HL-60 (cell line): ENCODE measurements at regions not wholly inside any gene's neighbourhood (a gene's known extent, or its start where the extent isn't known, plus 50 kb on each side); places are given as distances from the start of the nearest gene placed in this dataset.

Experiments
- DNase-seq, 2 experiments: peaks; one replicate each; pipeline ENCODE4 v3.0.0-alpha.2; 2010 to 2020; ENCODE audit warnings: low read depth in 1 of 2, low spot score in 1 of 2
- H3K27ac ChIP-seq: fragments of 250-450 bp; sonication (Bioruptor Pico); replicated peaks from 2 replicates; pipeline ENCODE4 v1.5.1; 2020; ENCODE audit warnings: mild to moderate bottlenecking, moderate library complexity
- H3K27me3 ChIP-seq: fragments of 250-450 bp; sonication (Bioruptor Pico); 2 replicates; pipeline ENCODE4 v1.5.1; 2021; ENCODE audit warnings: mild to moderate bottlenecking, moderate library complexity; ENCODE audit not compliant: insufficient read depth, poor library complexity, severe bottlenecking
- H3K4me3 ChIP-seq: replicated peaks from 2 replicates; pipeline ENCODE4 v1.5.1; 2011; ENCODE audit warnings: mild to moderate bottlenecking, control low read depth, low read length; ENCODE audit not compliant: insufficient read depth
- GABPA ChIP-seq: IDR thresholded peaks from 2 replicates; pipeline ENCODE4 v1.6.1; 2012; ENCODE audit warnings: low read depth
- POLR2AphosphoS5 ChIP-seq: IDR thresholded peaks from 2 replicates; pipeline ENCODE4 v1.6.1; 2012; ENCODE audit warnings: low read depth
- SPI1 ChIP-seq: IDR thresholded peaks from 2 replicates; pipeline ENCODE4 v1.6.1; 2012; ENCODE audit warnings: low read depth, mild to moderate bottlenecking, borderline replicate concordance
- TF ChIP-seq, protein P1 (sequence below): IDR thresholded peaks from 2 replicates; pipeline ENCODE4 v1.6.1; 2012; ENCODE audit warnings: low read depth; ENCODE audit not compliant: insufficient replicate concordance
- TF ChIP-seq, protein P2 (sequence below): IDR thresholded peaks from one replicate; pipeline ENCODE4 v1.5.1; 2011; ENCODE audit warnings: low read length, control low read depth, inconsistent platforms; ENCODE audit not compliant: insufficient read depth

DNA sequence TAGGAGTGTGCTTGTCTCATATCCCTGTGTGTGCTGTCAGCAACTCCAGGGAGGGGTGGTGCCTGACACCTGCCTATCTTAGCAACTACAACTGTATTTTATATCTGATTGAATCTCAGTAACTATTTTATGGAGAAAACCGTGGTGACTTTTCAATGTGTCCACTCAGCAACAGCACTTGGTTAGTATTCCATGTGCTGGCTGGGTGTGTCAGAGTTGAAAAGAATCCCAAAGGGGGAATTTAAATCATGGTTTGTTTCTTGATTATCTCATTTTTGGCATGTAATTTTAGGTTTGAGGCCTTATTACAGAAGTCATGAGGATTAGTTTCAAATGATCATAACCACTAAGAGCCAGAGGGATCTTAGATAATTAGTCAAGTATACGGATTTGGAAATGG, 425.7 kb upstream of the FZD8 start:
- Histone ChIP-seq H3K27me3 (no peaks in the 10 kb centered on the region), H3K27ac (no peak overlapping the region)
- TF ChIP-seq, protein P1, sequence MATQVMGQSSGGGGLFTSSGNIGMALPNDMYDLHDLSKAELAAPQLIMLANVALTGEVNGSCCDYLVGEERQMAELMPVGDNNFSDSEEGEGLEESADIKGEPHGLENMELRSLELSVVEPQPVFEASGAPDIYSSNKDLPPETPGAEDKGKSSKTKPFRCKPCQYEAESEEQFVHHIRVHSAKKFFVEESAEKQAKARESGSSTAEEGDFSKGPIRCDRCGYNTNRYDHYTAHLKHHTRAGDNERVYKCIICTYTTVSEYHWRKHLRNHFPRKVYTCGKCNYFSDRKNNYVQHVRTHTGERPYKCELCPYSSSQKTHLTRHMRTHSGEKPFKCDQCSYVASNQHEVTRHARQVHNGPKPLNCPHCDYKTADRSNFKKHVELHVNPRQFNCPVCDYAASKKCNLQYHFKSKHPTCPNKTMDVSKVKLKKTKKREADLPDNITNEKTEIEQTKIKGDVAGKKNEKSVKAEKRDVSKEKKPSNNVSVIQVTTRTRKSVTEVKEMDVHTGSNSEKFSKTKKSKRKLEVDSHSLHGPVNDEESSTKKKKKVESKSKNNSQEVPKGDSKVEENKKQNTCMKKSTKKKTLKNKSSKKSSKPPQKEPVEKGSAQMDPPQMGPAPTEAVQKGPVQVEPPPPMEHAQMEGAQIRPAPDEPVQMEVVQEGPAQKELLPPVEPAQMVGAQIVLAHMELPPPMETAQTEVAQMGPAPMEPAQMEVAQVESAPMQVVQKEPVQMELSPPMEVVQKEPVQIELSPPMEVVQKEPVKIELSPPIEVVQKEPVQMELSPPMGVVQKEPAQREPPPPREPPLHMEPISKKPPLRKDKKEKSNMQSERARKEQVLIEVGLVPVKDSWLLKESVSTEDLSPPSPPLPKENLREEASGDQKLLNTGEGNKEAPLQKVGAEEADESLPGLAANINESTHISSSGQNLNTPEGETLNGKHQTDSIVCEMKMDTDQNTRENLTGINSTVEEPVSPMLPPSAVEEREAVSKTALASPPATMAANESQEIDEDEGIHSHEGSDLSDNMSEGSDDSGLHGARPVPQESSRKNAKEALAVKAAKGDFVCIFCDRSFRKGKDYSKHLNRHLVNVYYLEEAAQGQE, result no peak
- TF ChIP-seq SPI1 (no peak), GABPA (no peak), POLR2AphosphoS5 (no peak)
- TF ChIP-seq, protein P2, sequence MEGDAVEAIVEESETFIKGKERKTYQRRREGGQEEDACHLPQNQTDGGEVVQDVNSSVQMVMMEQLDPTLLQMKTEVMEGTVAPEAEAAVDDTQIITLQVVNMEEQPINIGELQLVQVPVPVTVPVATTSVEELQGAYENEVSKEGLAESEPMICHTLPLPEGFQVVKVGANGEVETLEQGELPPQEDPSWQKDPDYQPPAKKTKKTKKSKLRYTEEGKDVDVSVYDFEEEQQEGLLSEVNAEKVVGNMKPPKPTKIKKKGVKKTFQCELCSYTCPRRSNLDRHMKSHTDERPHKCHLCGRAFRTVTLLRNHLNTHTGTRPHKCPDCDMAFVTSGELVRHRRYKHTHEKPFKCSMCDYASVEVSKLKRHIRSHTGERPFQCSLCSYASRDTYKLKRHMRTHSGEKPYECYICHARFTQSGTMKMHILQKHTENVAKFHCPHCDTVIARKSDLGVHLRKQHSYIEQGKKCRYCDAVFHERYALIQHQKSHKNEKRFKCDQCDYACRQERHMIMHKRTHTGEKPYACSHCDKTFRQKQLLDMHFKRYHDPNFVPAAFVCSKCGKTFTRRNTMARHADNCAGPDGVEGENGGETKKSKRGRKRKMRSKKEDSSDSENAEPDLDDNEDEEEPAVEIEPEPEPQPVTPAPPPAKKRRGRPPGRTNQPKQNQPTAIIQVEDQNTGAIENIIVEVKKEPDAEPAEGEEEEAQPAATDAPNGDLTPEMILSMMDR, result no peak

DNA sequence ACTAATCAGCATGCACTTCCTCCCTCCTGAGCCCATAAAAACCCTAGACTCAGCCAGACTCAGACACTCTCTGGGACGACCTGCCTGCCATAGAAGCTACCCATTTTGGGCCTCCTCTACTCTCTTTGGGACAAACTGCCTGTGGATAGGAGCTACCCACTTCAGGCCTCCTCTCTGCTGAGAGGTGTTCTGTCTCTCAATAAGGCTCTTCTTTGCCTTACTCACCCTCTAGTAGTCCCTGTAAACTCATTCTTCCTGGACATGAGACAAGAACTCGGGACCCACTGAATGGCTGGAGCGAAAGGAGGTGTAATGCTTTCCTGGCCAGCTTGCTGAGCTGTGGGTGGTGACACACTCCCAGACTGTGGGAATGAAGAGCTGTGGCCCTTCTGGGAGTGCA, 424.8 kb upstream of the FZD8 start:
- H3K27ac ChIP-seq, result no peak overlapping the region
- no peak for DNase-seq
- no peaks in the 10 kb centered on the region for H3K27me3 ChIP-seq
- no peak overlapping the region for H3K4me3 ChIP-seq
- TF ChIP-seq GABPA (no peak), SPI1 (no peak), POLR2AphosphoS5 (no peak)
- TF ChIP-seq, protein P2, result no peak
- TF ChIP-seq, protein P1, result no peak

More for the DNA sequence above, 425.7 kb upstream of the FZD8 start:
- no peak overlapping the region for H3K4me3 ChIP-seq
- DNase-seq, result no peak

DNA sequence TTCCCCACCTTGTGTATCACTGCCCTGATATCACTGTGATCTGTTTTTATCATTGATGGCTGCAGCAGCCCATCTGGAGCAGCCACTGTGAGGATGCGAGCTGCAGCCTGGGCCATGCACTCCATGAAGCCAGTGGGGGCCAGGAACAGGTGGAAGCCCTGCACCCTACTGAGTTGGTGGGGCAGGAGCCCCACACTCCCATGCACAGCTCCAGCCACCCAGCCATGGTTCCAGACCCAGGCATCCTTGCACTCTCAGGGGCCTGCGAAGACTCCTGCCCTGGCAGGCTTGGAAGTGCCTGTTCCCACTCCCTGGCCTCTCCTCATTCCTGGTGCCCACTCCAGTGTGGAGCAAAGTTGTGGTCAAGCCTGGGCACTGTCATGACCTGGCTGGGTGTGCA, 424.0 kb upstream of the FZD8 start:
- DNase-seq, result no peak
- H3K4me3 ChIP-seq, result no peak overlapping the region
- TF ChIP-seq POLR2AphosphoS5 (no peak), SPI1 (no peak), GABPA (no peak)
- TF ChIP-seq, protein P2, result no peak
- TF ChIP-seq, protein P1, result no peak
- no peaks in the 10 kb centered on the region for H3K27me3 ChIP-seq
- no peak overlapping the region for H3K27ac ChIP-seq
